GM12878 (cell line): ENCODE measurements at regions not wholly inside any gene's neighbourhood (a gene's known extent, or its start where the extent isn't known, plus 50 kb on each side); places are given as distances from the start of the nearest gene placed in this dataset.

Experiments
- ATAC-seq: fragments of 200-7000 bp; cut with Tn5 transposase; 3 replicates; pipeline ENCODE4 v1.9.1; 2020; ENCODE audit warnings: mild to moderate bottlenecking, moderate library complexity
- BruUV-seq: library from RNA; stranded (reverse); fragments of 400-500 nt; replicated peaks from 2 replicates; lab custom pipeline; 2021; lab: Mats Ljungman, UMichigan
- CTCF ChIA-PET: fragments of 300-600 bp; sonication (Branson Sonifier 250); formaldehyde crosslinking; extraction: SDS; loops from one replicate; lab custom pipeline; 2021; ENCODE audit warnings: inconsistent platforms; lab: Yijun Ruan, JAX
- POLR2A ChIA-PET: fragments of 350-600 bp; formaldehyde crosslinking; extraction: SDS; loops from one replicate; lab custom pipeline; 2021; ENCODE audit warnings: inconsistent platforms; lab: Charles Lee
- RAD21 ChIA-PET: fragments of 300-600 bp; sonication (Branson Sonifier 250); formaldehyde crosslinking; loops from one replicate; lab custom pipeline; 2023; ENCODE audit warnings: antibody characterized with exemption; ENCODE audit not compliant: unreplicated experiment; lab: Charles Lee
- SMC1A ChIA-PET: fragments of 300-600 bp; sonication (Branson Sonifier 250); formaldehyde crosslinking; loops from one replicate; lab custom pipeline; 2023; ENCODE audit not compliant: unreplicated experiment, uncharacterized antibody; lab: Charles Lee
- DNase-seq: peaks from one replicate; pipeline ENCODE4 v3.0.0-alpha.2; 2011; ENCODE audit warnings: low read depth, low spot score
- FAIRE-seq: peaks from 3 replicates; lab custom pipeline; 2011; peaks lifted over from hg19 to GRCh38; lab: Jason Lieb, UNC
- H2AFZ ChIP-seq: 2 replicates; pipeline ENCODE4 v1.6.0; 2011; ENCODE audit warnings: low read depth, low read length, control low read depth; ENCODE audit not compliant: control insufficient read depth
- H3K27ac ChIP-seq: 2 replicates; pipeline ENCODE4 v1.5.1; 2011; ENCODE audit warnings: control low read depth; ENCODE audit not compliant: control insufficient read depth, insufficient read depth
- H3K27me3 ChIP-seq, 2 experiments: replicated peaks in 1 of 2; 2 replicates each; pipeline versions ENCODE4 v1.6.0 to v1.6.1; 2011; ENCODE audit warnings: low read length in 1 of 2; ENCODE audit not compliant: control insufficient read depth in 2 of 2, insufficient read depth in 2 of 2
- H3K36me3 ChIP-seq, 2 experiments: 2 replicates each; pipeline ENCODE4 v1.5.1; 2011; ENCODE audit warnings: low read length in 1 of 2; ENCODE audit not compliant: control insufficient read depth in 2 of 2, insufficient read depth in 2 of 2
- H3K4me1 ChIP-seq: 2 replicates; pipeline ENCODE4 v1.6.1; 2011; ENCODE audit warnings: mild to moderate bottlenecking, low read length, moderate library complexity, mixed read lengths; ENCODE audit not compliant: control insufficient read depth, insufficient read depth
- H3K4me2 ChIP-seq: 2 replicates; pipeline ENCODE4 v1.6.0; 2011; ENCODE audit warnings: control low read depth; ENCODE audit not compliant: control insufficient read depth, insufficient read depth
- H3K4me3 ChIP-seq: fragments of 200-600 bp; sonication (generic); 2 replicates; pipeline ENCODE4 v1.5.1; 2016
- H3K79me2 ChIP-seq: 2 replicates; pipeline ENCODE4 v1.6.0; 2011; ENCODE audit warnings: low read length; ENCODE audit not compliant: control insufficient read depth, insufficient read depth
- H3K9ac ChIP-seq: 2 replicates; pipeline ENCODE4 v1.8.0; 2011; ENCODE audit warnings: low read length, control low read depth, mixed read lengths; ENCODE audit not compliant: control insufficient read depth, insufficient read depth
- H3K9me3 ChIP-seq: replicated peaks from 3 replicates; pipeline ENCODE4 v1.5.1; 2011; ENCODE audit warnings: mild to moderate bottlenecking, low read length; ENCODE audit not compliant: control insufficient read depth, insufficient read depth
- H4K20me1 ChIP-seq: 2 replicates; pipeline ENCODE4 v1.6.0; 2011; ENCODE audit not compliant: control insufficient read depth, insufficient read depth
- CBFB ChIP-seq: IDR thresholded peaks from 2 replicates; pipeline ENCODE4 v1.6.1; 2016; ENCODE audit warnings: antibody characterized with exemption, low read depth
- CHD2 ChIP-seq: IDR thresholded peaks from 2 replicates; pipeline ENCODE4 v1.6.1; 2011; ENCODE audit warnings: low read depth, low read length, improper control_type of control experiment, borderline replicate concordance
- E4F1 ChIP-seq: fragments of 450-650 bp; IDR thresholded peaks from 2 replicates; pipeline ENCODE4 v1.6.1; 2018; ENCODE audit warnings: borderline replicate concordance, mild to moderate bottlenecking; ENCODE audit not compliant: partially characterized antibody
- IRF3 ChIP-seq: fragments of 450-650 bp; IDR thresholded peaks from 2 replicates; pipeline ENCODE4 v1.6.1; 2014; ENCODE audit warnings: mild to moderate bottlenecking
- LARP7 ChIP-seq: fragments of 450-650 bp; IDR thresholded peaks from 2 replicates; pipeline ENCODE4 v1.6.1; 2017; ENCODE audit warnings: mild to moderate bottlenecking
- MEF2B ChIP-seq: fragments of 450-650 bp; IDR thresholded peaks from 2 replicates; pipeline ENCODE4 v1.6.1; 2018; ENCODE audit warnings: mild to moderate bottlenecking, moderate library complexity; ENCODE audit not compliant: partially characterized antibody, poor library complexity, severe bottlenecking
- MLLT1 ChIP-seq: fragments of 450-650 bp; IDR thresholded peaks from 2 replicates; pipeline ENCODE4 v1.6.1; 2016; ENCODE audit warnings: mild to moderate bottlenecking
- MTA3 ChIP-seq: IDR thresholded peaks from 2 replicates; pipeline ENCODE4 v1.6.1; 2012; ENCODE audit warnings: low read length, inconsistent platforms, borderline replicate concordance
- MXI1 ChIP-seq: fragments of 150-350 bp; IDR thresholded peaks from 2 replicates; pipeline ENCODE4 v1.6.1; 2011; ENCODE audit warnings: low read depth, mild to moderate bottlenecking, inconsistent platforms, low read length, improper control_type of control experiment
- PAX8 ChIP-seq: fragments of 450-650 bp; IDR thresholded peaks from 2 replicates; pipeline ENCODE4 v1.6.1; 2017; ENCODE audit warnings: mild to moderate bottlenecking, moderate library complexity
- RAD21 ChIP-seq: IDR thresholded peaks from 2 replicates; pipeline ENCODE4 v1.6.1; 2011; ENCODE audit warnings: mild to moderate bottlenecking, low read depth, low read length, moderate library complexity; ENCODE audit not compliant: insufficient read depth
- RAD51 ChIP-seq: fragments of 450-650 bp; IDR thresholded peaks from 2 replicates; pipeline ENCODE4 v1.6.1; 2016; ENCODE audit warnings: moderate library complexity, mild to moderate bottlenecking, inconsistent platforms
- RBBP5 ChIP-seq: fragments of 200-600 bp; sonication (generic); conservative IDR thresholded peaks from 2 replicates; pipeline ENCODE4 v1.6.1; 2016
- SREBF1 ChIP-seq: IDR thresholded peaks from 2 replicates; pipeline ENCODE4 v1.6.1; 2012; ENCODE audit warnings: mild to moderate bottlenecking, low read length
- TCF12 ChIP-seq: IDR thresholded peaks from 2 replicates; pipeline ENCODE4 v1.6.1; 2011; ENCODE audit warnings: low read depth, mild to moderate bottlenecking, low read length
- ZBED1 ChIP-seq: IDR thresholded peaks from 2 replicates; pipeline ENCODE4 v1.6.1; 2016; ENCODE audit warnings: borderline replicate concordance
- ZBTB11 ChIP-seq: fragments of 450-650 bp; formaldehyde crosslinking; IDR thresholded peaks from 2 replicates; pipeline ENCODE4 v1.5.0; 2022; ENCODE audit warnings: mild to moderate bottlenecking, missing genetic modification characterization
- WGBS: methylation state at CpG from one replicate; pipeline ENCODE4 v1.1.6; 2016; ENCODE audit warnings: low lambda C conversion rate; ENCODE audit not compliant: insufficient replicate concordance, insufficient coverage; ENCODE audit errors: missing lambda C conversion rate; 5-methylcytosine and 5-hydroxymethylcytosine counted together
- in situ Hi-C: fragments of 300-500 bp; cut with MboI; formaldehyde crosslinking; loops from 9 replicates; pipeline ENCODE4 v1.14.3; 2018; ENCODE audit warnings: mixed read lengths
- intact Hi-C: fragments of 100-400 bp; cut with micrococcal nuclease; formaldehyde crosslinking; loops from one replicate; pipeline ENCODE4 v1.14.2; 2022; ENCODE audit not compliant: unreplicated experiment

GRCh38 chr15:69782809-69783208 lies 314.9 kb downstream of the TLE3 start (continued):
- no peak for TF ChIP-seq MXI1
- TF ChIP-seq, all 136 proteins: peak for 0

GRCh38 chr15:69783211-69783610 lies 314.5 kb downstream of the TLE3 start:
- H3K9me3 ChIP-seq = no peaks in the 10 kb centered on the region
- TF ChIP-seq ZBED1 = no peak
- no peak for TF ChIP-seq CBFB
- TF ChIP-seq RBBP5 = no peak
- no peak for TF ChIP-seq SREBF1
- TF ChIP-seq RAD21 = no peak
- no peak for TF ChIP-seq CHD2
- no peak for TF ChIP-seq MLLT1
- no peak for TF ChIP-seq RAD51
- no peak for TF ChIP-seq PAX8
- TF ChIP-seq LARP7 = no peak
- TF ChIP-seq TCF12 = no peak
- no peak for TF ChIP-seq ZBTB11 (CRISPR knock-in tag)
- no peak for TF ChIP-seq MEF2B
- no peak for TF ChIP-seq IRF3
- TF ChIP-seq E4F1 = no peak
- no peak for TF ChIP-seq MTA3

More at GRCh38 chr15:69783211-69783610, 314.5 kb downstream of the TLE3 start:
- ChIA-PET CTCF (no interaction called here), RAD21 (no interaction called here), SMC1A (no interaction called here), POLR2A (no interaction called here)
- no peak overlapping the region for H3K27ac ChIP-seq
- DNase-seq (no peak), FAIRE-seq (no peak), ATAC-seq (no peak)
- H3K36me3 ChIP-seq = no peaks in the 10 kb centered on the region
- H3K4me1 ChIP-seq = no peaks in the 10 kb centered on the region
- in situ Hi-C loops = no loop called here
- H3K4me3 ChIP-seq = no peak overlapping the region
- no peaks in the 10 kb centered on the region for H4K20me1 ChIP-seq
- H3K9ac ChIP-seq = no peak overlapping the region
- intact Hi-C loops = no loop called here
- H3K79me2 ChIP-seq = no peaks in the 10 kb centered on the region
- 45% methylated on average over 9 of the region's 9 CpGs for WGBS
- H3K4me2 ChIP-seq = no peak overlapping the region
- no peaks in the 10 kb centered on the region; a peak in 1 of 4 replicates for H3K27me3 ChIP-seq
- no TSS peak for BruUV-seq
- H2AFZ ChIP-seq = no peak overlapping the region
